ENCODE measurements at regions not wholly inside any gene's neighbourhood (a gene's known extent, or its start where the extent isn't known, plus 50 kb on each side); places are given as distances from the start of the nearest gene placed in this dataset.

DNA sequence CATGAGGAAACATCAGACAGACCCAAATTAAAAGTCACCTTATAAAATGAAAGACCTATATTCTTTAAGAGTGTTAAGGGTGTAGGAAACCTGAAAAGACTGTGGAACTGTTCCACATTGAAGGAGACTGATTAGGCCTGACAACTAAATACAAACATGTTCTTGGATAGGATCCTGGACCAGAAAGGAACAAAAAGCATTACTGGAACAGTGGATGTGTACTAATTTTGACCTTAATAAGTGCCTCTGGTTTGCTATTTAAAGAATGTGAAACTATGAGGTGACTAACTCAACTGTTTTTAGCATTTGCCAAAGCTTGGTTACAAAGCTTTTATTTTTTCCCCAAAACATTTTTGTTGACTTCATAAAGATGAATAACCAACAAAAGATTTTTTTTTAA lies 340.6 kb downstream of the CAAP1 start:
- ChIA-PET CTCF (no interaction called here), POLR2A (interaction anchor here (0.6 kb wide), 1 partner anchor 42 kb away, joined by 5 read pairs; no protein-coding TSS in a partner anchor)
- no peak overlapping the region for H3K4me3 ChIP-seq (ENCODE audit: low read depth, low read length)
- no peaks in the 10 kb centered on the region for H3K9me3 ChIP-seq (ENCODE audit: control insufficient read depth, insufficient read depth, low read depth, low read length)
- TF ChIP-seq ZNF132 (tag by site-specific recombination; IDR thresholded peaks at IDR 0.05; ENCODE audit: borderline replicate concordance) (no peak), ZNF350 (tag by site-specific recombination; IDR thresholded peaks at IDR 0.05) (no peak), ZNF302 (tag by site-specific recombination; IDR thresholded peaks at IDR 0.05; ENCODE audit: low read depth) (no peak), ZNF10 (tag by site-specific recombination; IDR thresholded peaks at IDR 0.05) (no peak), ZNF202 (tag by site-specific recombination; IDR thresholded peaks at IDR 0.05; ENCODE audit: borderline replicate concordance) (no peak), ZNF48 (tag by site-specific recombination; IDR thresholded peaks at IDR 0.05) (no peak)
- H3K27ac ChIP-seq (ENCODE audit: extremely low read depth, low read depth, low read length) = no peak overlapping the region
- H3K4me1 ChIP-seq (ENCODE audit: control insufficient read depth, insufficient read depth, low read length) = no peaks in the 10 kb centered on the region
- no peaks in the 10 kb centered on the region for H3K36me3 ChIP-seq (ENCODE audit: control insufficient read depth in 2 of 2, insufficient read depth in 1 of 2, low read length in 2 of 2)

DNA sequence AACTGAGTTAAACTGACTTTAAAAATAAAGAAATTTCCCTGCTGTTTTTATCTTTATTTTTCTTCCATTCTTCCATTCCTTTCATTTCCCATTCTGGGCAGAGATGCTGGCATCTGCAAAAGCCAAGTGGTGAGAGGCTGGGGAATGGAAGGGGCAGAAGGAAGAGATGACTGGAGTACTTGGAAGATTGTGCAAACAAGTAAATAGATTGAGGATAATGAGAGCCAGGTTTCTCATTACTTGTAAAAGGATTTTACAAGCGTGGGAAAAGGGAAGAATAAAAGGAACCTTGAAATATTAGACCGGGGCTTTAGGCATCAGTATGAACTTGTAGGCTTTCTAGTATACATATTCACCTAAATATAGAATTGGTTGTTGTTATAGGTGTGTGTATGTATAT lies 341.2 kb downstream of the CAAP1 start:
- Histone ChIP-seq H3K4me3 (ENCODE audit: low read depth, low read length) (no peak overlapping the region), H3K36me3 (ENCODE audit: control insufficient read depth in 2 of 2, insufficient read depth in 1 of 2, low read length in 2 of 2) (no peaks in the 10 kb centered on the region), H3K9me3 (ENCODE audit: control insufficient read depth, insufficient read depth, low read depth, low read length) (no peaks in the 10 kb centered on the region), H3K27ac (ENCODE audit: extremely low read depth, low read depth, low read length) (no peak overlapping the region), H3K4me1 (ENCODE audit: control insufficient read depth, insufficient read depth, low read length) (no peaks in the 10 kb centered on the region)
- TF ChIP-seq ZNF202 (tag by site-specific recombination; IDR thresholded peaks at IDR 0.05; ENCODE audit: borderline replicate concordance) (no peak), ZNF416 (tag by site-specific recombination; IDR thresholded peaks at IDR 0.05) (no peak), SP3 (tag by site-specific recombination; IDR thresholded peaks at IDR 0.05) (no peak), ZBTB11 (tag by site-specific recombination; conservative IDR thresholded peaks at IDR 0.05; ENCODE audit: low read depth) (no peak), OVOL3 (tag by site-specific recombination; IDR thresholded peaks at IDR 0.05) (no peak), ZNF132 (tag by site-specific recombination; IDR thresholded peaks at IDR 0.05; ENCODE audit: borderline replicate concordance) (no peak), ZFHX2 (tag by site-specific recombination; conservative IDR thresholded peaks at IDR 0.05) (no peak), KLF10 (tag by site-specific recombination; IDR thresholded peaks at IDR 0.05) (no peak), ZNF174 (tag by site-specific recombination; IDR thresholded peaks at IDR 0.05) (no peak), ZNF473 (tag by site-specific recombination; IDR thresholded peaks at IDR 0.05) (no peak), KLF16 (tag by site-specific recombination; IDR thresholded peaks at IDR 0.05) (no peak), HOXC10 (CRISPR knock-in tag; IDR thresholded peaks at IDR 0.05) (no peak), ZNF645 (tag by site-specific recombination; IDR thresholded peaks at IDR 0.05) (no peak)
- TF ChIP-seq, protein P1, sequence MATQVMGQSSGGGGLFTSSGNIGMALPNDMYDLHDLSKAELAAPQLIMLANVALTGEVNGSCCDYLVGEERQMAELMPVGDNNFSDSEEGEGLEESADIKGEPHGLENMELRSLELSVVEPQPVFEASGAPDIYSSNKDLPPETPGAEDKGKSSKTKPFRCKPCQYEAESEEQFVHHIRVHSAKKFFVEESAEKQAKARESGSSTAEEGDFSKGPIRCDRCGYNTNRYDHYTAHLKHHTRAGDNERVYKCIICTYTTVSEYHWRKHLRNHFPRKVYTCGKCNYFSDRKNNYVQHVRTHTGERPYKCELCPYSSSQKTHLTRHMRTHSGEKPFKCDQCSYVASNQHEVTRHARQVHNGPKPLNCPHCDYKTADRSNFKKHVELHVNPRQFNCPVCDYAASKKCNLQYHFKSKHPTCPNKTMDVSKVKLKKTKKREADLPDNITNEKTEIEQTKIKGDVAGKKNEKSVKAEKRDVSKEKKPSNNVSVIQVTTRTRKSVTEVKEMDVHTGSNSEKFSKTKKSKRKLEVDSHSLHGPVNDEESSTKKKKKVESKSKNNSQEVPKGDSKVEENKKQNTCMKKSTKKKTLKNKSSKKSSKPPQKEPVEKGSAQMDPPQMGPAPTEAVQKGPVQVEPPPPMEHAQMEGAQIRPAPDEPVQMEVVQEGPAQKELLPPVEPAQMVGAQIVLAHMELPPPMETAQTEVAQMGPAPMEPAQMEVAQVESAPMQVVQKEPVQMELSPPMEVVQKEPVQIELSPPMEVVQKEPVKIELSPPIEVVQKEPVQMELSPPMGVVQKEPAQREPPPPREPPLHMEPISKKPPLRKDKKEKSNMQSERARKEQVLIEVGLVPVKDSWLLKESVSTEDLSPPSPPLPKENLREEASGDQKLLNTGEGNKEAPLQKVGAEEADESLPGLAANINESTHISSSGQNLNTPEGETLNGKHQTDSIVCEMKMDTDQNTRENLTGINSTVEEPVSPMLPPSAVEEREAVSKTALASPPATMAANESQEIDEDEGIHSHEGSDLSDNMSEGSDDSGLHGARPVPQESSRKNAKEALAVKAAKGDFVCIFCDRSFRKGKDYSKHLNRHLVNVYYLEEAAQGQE (tag by site-specific recombination; IDR thresholded peaks at IDR 0.05) = no peak
- ChIA-PET POLR2A (no interaction called here), CTCF (no interaction called here)

All from HEK293 (cell line).